ENCODE measurements at regions not wholly inside any gene's neighbourhood (a gene's known extent, or its start where the extent isn't known, plus 50 kb on each side); places are given as distances from the start of the nearest gene placed in this dataset.

GRCh38 chr13:44157606-44158005 lies 216.0 kb upstream of the SERP2 start:
- peak in 1 of 2 donors; percentile 29 for ATAC-seq
- intact Hi-C loops (cut with DNase I): loop anchor here in 1 of 2 donors (10.0 kb wide), 1 partner anchor 67 kb away; no protein-coding TSS in a partner anchor
- no peak for DNase-seq

GRCh38 chr13:44158098-44158521 lies 215.5 kb upstream of the SERP2 start:
- intact Hi-C loops (cut with DNase I): loop anchor here in 1 of 2 donors (10.0 kb wide), 1 partner anchor 67 kb away; no protein-coding TSS in a partner anchor
- peak in 1 of 2 donors; percentile 18 for ATAC-seq
- no peak for DNase-seq

- DNase-seq (no peak), ATAC-seq (peak in 1 of 2 donors; percentile 19)
- intact Hi-C loops (cut with DNase I): loop anchor here in 1 of 2 donors (10.0 kb wide), 1 partner anchor 66 kb away; no protein-coding TSS in a partner anchor
Measured at GRCh38 chr13:44158881-44159632, 214.6 kb upstream of the SERP2 start.

GRCh38 chr13:44159633-44160279 lies 213.9 kb upstream of the SERP2 start:
- intact Hi-C loops (cut with DNase I): loop anchor here in 1 of 2 donors (10.0 kb wide), 1 partner anchor 65 kb away; no protein-coding TSS in a partner anchor
- DNase-seq (no peak), ATAC-seq (no peak)

GRCh38 chr13:44160591-44161191 lies 212.9 kb upstream of the SERP2 start:
- intact Hi-C loops (cut with DNase I): no loop called here
- DNase-seq (no peak), ATAC-seq (peak; percentile 24 to 30)

- DNase-seq (no peak), ATAC-seq (no peak)
- intact Hi-C loops (cut with DNase I): no loop called here
Measured at GRCh38 chr13:44163108-44163507, 210.5 kb upstream of the SERP2 start.

- DNase-seq: no peak
Measured at GRCh38 chr13:44165221-44165888, 208.3 kb upstream of the SERP2 start.

GRCh38 chr13:44165889-44166496 lies 207.6 kb upstream of the SERP2 start:
- intact Hi-C loops (cut with DNase I): no loop called here
- DNase-seq (no peak), ATAC-seq (no peak)

More at GRCh38 chr13:44165221-44165888, 208.3 kb upstream of the SERP2 start:
- intact Hi-C loops (cut with DNase I): no loop called here
- ATAC-seq: no peak

GRCh38 chr13:44169018-44169911 lies 204.4 kb upstream of the SERP2 start:
- no peak for DNase-seq
- intact Hi-C loops (cut with DNase I): no loop called here
- ATAC-seq: no peak

- no peak for DNase-seq
- intact Hi-C loops (cut with DNase I): no loop called here
- ATAC-seq: no peak
Measured at GRCh38 chr13:44170731-44171130, 202.9 kb upstream of the SERP2 start.

GRCh38 chr13:44171156-44171555 lies 202.5 kb upstream of the SERP2 start:
- DNase-seq: no peak
- no peak for ATAC-seq
- intact Hi-C loops (cut with DNase I): no loop called here

- intact Hi-C loops (cut with DNase I): no loop called here
- ATAC-seq (no peak), DNase-seq (no peak)
Measured at GRCh38 chr13:44171861-44172260, 201.8 kb upstream of the SERP2 start.

- no peak for ATAC-seq
- intact Hi-C loops (cut with DNase I): no loop called here
- DNase-seq: no peak
Measured at GRCh38 chr13:44172281-44172810, 201.3 kb upstream of the SERP2 start.

GRCh38 chr13:44174769-44175425 lies 198.7 kb upstream of the SERP2 start:
- DNase-seq: no peak
- intact Hi-C loops (cut with DNase I): no loop called here
- peak; percentile 74 to 93 for ATAC-seq

GRCh38 chr13:44176173-44176572 lies 197.5 kb upstream of the SERP2 start:
- ATAC-seq (no peak), DNase-seq (no peak)
- intact Hi-C loops (cut with DNase I): no loop called here

- intact Hi-C loops (cut with DNase I): no loop called here
- no peak for DNase-seq
- no peak for ATAC-seq
Measured at GRCh38 chr13:44180876-44181536, 192.6 kb upstream of the SERP2 start.

- ATAC-seq: no peak
Measured at GRCh38 chr13:44181931-44182330, 191.7 kb upstream of the SERP2 start.

More at GRCh38 chr13:44181931-44182330, 191.7 kb upstream of the SERP2 start:
- intact Hi-C loops (cut with DNase I): no loop called here
- DNase-seq: no peak

Data from left cardiac atrium (tissue), 4 donors.